ENCODE measurements at regions not wholly inside any gene's neighbourhood (a gene's known extent, or its start where the extent isn't known, plus 50 kb on each side); places are given as distances from the start of the nearest gene placed in this dataset.

DNA sequence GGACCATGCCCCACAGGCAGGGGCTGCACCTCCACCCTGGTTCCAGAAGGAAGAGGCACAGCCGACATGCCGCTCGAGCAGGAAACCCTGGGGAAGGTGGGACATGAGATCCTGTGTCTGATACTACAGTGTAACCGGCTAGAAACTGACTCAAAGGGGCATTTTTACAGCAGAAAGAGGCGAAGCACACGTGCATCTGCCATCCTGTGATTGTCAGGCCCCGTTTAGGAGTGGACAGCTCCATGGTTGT is 62.7 kb downstream of the SIK1 start:
- Mint-ChIP-seq H3K36me3 (no peaks in the 10 kb centered on the region), H3K9me3 (no peaks in the 10 kb centered on the region), H3K27me3 (peaks cover 0 to 2% (median 0%) of the 10 kb centered on the region in 5 donors), H3K27ac (peak overlapping the region in 8 of 10 donors; percentile 41 to 87 (median 74)), H3K4me1 (peaks cover 16 to 29% (median 23%) of the 10 kb centered on the region in 4 donors), H3K4me3 (no peak overlapping the region)
- POLR2A ChIA-PET, result no interaction called here
- DNase-seq (no peak), ATAC-seq (no peak)

DNA sequence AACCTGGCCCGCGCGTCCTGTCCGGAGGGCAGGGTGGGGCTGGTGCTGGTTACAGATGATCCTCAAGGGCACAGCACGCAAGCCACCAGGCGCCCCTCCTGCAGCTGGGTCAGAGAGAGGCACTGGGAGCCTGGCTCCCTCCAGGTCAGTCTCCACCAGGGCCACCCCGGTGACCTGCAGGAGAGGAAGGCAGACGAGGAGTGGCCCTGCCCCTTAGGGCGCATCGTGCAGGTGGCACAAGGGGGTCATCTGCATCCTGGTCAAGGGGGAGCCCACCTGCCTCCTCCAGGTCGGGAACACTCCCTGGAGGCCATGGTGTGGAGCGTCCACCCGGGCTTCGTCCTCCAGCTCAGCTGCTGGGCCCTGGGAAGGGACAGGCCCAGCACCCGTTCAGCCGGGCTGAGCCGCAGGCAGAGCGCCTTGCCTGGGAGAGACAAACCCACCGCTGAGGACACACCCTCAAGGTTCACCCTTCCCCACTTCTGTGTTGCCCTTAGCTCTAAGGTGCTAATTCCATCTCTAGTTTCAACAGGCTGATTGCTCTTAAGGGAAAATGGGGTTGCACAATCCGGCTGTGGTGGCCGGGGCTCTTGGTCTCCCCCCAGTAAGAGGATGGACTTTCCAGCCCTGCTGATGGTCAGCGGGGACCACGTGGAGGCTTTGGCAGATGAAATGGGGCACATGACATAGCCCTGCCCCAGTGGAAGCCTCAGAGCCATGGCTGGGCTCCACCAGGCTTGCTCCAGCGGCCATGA is 63.2 kb downstream of the SIK1 start:
- Mint-ChIP-seq H3K36me3 (no peaks in the 10 kb centered on the region), H3K4me1 (peaks cover 16 to 29% (median 23%) of the 10 kb centered on the region in 4 donors), H3K4me3 (peak overlapping the region in 1 of 10 donors; percentile 75), H3K9me3 (no peaks in the 10 kb centered on the region), H3K27ac (peak overlapping the region in 9 of 10 donors; percentile 83 to 99 (median 98)), H3K27me3 (peaks cover 0 to 2% (median 0%) of the 10 kb centered on the region in 5 donors)
- no peak for DNase-seq
- POLR2A ChIA-PET, result no interaction called here
- no peak for ATAC-seq

DNA sequence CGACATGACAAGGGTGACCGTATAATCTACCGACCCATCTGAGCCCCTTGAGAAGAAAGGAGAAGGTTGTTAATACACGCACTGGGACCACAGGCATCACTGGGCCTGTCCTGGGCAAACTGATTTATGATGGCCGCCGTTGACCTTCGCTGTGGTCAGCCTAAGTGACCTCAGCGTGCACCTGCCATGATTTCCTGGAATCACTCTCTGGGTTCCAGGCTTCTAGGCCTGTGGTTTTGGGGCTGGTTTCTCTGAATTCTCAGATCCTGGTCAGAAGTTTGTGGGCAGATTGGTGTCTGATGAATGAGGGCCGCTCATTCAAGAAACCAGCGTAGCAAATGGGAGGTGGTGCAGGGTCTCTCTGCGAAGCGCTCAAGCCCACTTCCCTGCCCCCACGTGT is 64.0 kb downstream of the SIK1 start:
- DNase-seq, result peak in 1 of 10 donors; percentile 16
- Mint-ChIP-seq H3K27ac (peak overlapping the region; percentile 89 to 99 (median 98)), H3K4me1 (peaks cover 16 to 29% (median 23%) of the 10 kb centered on the region in 4 donors), H3K4me3 (peak overlapping the region; percentile 72 to 88 (median 82)), H3K27me3 (peaks cover 0 to 2% (median 0%) of the 10 kb centered on the region in 5 donors), H3K36me3 (no peaks in the 10 kb centered on the region), H3K9me3 (no peaks in the 10 kb centered on the region)
- POLR2A ChIA-PET, result interaction anchor here (0.6 to 0.7 kb wide), 2 partner anchors 12 to 74 kb away, joined by 3 to 9 read pairs; no protein-coding TSS in a partner anchor
- ATAC-seq, result no peak

DNA sequence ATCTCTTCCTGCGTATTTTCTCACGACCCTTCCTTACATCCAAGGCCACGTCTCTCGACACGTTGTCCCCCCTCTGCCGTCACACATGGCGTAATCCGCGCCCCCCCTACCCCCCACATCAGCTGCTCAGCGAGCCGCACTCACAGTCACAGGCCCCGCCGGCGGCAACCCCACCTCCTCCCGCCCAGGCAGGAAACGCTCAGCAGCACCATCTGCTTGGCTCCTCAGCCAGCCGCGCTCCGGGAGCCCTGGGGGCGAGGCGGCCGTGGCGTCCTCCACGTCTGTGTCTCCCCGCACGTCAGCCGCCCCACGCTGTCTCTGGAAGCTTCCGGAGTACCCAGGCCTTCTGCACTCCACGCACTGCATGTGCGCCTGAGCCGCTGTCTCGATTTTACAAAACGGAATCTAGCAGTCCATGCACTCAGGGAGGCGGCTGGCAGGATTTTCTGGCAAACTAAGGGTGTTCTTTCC is 64.6 kb downstream of the SIK1 start:
- peaks cover 16 to 29% (median 23%) of the 10 kb centered on the region in 4 donors for H3K4me1 Mint-ChIP-seq
- H3K36me3 Mint-ChIP-seq, result no peaks in the 10 kb centered on the region
- no peaks in the 10 kb centered on the region for H3K9me3 Mint-ChIP-seq
- H3K27me3 Mint-ChIP-seq, result peaks cover 0 to 2% (median 0%) of the 10 kb centered on the region in 5 donors
- peak overlapping the region; percentile 72 to 88 (median 82) for H3K4me3 Mint-ChIP-seq
- peak; percentile 80 to 97 (median 95) for DNase-seq
- peak; percentile 89 to 93 for ATAC-seq
- H3K27ac Mint-ChIP-seq, result peak overlapping the region; percentile 89 to 99 (median 98)
- POLR2A ChIA-PET, result interaction anchor here (0.6 to 0.7 kb wide), 2 partner anchors 12 to 74 kb away, joined by 3 to 9 read pairs; no protein-coding TSS in a partner anchor

DNA sequence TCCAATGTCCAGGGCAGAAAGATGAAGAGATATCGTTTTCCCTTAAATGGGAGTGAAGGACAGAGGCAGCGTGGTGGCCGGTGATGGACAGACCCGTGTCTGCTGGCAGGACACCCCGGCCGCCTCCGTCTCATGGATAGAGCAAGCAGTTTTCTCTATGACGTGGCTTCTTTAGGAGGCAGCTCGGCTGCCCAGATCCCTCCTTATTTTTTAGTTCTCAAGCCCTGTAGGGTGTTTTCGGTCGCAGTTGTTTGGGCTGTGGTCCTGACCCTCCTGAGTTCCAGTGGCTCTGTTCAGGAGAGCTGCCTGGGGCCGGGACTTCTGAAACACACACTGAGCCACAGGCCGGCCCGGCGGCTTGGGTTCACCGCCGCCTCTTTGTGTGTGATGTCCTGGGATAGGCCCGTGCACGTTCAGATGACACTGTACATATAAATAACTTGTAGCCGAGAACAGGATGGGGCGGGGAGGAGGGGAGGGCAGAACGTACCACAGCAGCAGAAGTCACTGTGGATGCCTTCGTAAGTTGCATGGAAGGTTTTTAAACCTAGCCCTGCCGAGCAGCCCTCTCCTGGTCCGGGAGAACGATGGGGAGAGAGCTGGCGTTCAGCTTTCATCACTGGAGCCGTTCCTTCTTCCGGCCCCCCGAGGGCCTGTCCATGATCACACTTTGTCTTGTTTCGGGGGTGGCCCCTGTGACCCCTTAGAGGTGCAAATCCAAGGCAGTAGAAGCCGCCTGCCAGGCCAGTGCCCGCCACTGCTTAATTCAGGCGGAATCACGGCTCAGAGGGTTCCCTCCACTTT is 65.2 kb downstream of the SIK1 start:
- Mint-ChIP-seq H3K36me3 (no peaks in the 10 kb centered on the region), H3K27me3 (peaks cover 0 to 2% (median 0%) of the 10 kb centered on the region in 5 donors), H3K4me1 (peaks cover 16 to 29% (median 23%) of the 10 kb centered on the region in 4 donors), H3K4me3 (peak overlapping the region; percentile 72 to 88 (median 82)), H3K9me3 (no peaks in the 10 kb centered on the region), H3K27ac (peak overlapping the region; percentile 89 to 99 (median 98))
- DNase-seq (peak in 9 of 10 donors; percentile 19 to 88 (median 67)), ATAC-seq (peak; percentile 65 to 66)
- POLR2A ChIA-PET, result no interaction called here

DNA sequence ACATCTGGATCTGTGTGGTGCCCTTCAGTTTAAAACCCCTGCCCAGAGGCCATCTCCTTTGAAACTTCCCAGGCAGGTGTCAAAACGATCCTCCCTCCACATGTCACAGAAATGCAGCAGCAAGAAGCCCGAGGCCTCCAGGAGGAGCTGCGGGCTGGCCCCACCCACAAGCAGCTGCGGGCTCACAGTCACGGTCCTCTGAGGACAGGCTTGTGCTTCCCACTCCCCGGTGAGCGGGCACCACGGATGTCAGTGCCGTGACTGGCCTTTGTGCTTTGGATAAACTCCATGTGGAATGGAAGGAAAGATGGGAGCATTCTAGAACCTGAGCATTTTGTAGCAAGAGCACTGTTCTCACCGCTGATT is 65.8 kb downstream of the SIK1 start:
- no peaks in the 10 kb centered on the region for H3K36me3 Mint-ChIP-seq
- peak overlapping the region; percentile 72 to 88 (median 82) for H3K4me3 Mint-ChIP-seq
- peaks cover 16 to 31% (median 23%) of the 10 kb centered on the region in 4 donors for H3K4me1 Mint-ChIP-seq
- ATAC-seq (no peak), DNase-seq (peak in 5 of 10 donors; percentile 17 to 37 (median 27))
- no peaks in the 10 kb centered on the region for H3K9me3 Mint-ChIP-seq
- POLR2A ChIA-PET, result no interaction called here
- peaks cover 0 to 2% (median 0%) of the 10 kb centered on the region in 5 donors for H3K27me3 Mint-ChIP-seq
- H3K27ac Mint-ChIP-seq, result peak overlapping the region; percentile 89 to 99 (median 98)

DNA sequence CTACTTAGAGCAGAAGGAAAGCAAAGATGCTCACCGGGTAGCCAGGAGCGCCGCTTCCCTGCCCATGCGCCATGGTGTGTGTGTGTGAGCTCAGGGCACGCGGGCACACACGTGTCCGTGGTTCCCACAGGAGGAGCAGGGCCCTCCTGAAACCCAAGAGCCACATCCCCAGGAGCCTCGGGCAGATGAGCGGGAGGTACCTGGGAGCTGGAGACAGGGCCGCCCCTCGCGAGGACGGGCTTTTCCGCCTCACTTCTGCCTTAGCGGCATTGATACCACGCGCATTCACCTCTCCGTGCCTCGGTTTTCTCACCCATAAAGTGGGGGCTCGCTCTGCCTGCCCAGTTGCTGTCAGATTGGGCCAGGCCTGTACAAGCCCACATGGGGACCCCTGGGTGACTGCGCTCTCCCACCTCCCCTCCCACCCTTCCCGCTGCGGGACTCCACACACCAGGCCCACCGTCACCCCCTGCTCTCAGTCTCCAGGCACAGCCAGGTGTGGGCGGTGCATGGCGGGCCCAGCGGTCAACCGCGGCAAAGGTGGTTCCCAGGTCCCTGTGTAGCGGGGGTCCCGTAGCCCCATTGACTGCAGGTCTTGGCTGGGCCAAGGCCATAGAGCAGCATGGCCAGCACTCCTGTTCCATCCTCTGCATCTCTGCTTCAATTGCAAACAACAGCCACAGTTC is 66.3 kb downstream of the SIK1 start:
- DNase-seq (no peak), ATAC-seq (no peak)
- H3K4me3 Mint-ChIP-seq, result peak overlapping the region in 8 of 10 donors; percentile 72 to 88 (median 82)
- H3K36me3 Mint-ChIP-seq, result no peaks in the 10 kb centered on the region
- H3K27ac Mint-ChIP-seq, result peak overlapping the region in 9 of 10 donors; percentile 89 to 99 (median 99)
- peaks cover 16 to 31% (median 23%) of the 10 kb centered on the region in 4 donors for H3K4me1 Mint-ChIP-seq
- POLR2A ChIA-PET, result no interaction called here
- H3K9me3 Mint-ChIP-seq, result no peaks in the 10 kb centered on the region
- no peaks in the 10 kb centered on the region for H3K27me3 Mint-ChIP-seq

DNA sequence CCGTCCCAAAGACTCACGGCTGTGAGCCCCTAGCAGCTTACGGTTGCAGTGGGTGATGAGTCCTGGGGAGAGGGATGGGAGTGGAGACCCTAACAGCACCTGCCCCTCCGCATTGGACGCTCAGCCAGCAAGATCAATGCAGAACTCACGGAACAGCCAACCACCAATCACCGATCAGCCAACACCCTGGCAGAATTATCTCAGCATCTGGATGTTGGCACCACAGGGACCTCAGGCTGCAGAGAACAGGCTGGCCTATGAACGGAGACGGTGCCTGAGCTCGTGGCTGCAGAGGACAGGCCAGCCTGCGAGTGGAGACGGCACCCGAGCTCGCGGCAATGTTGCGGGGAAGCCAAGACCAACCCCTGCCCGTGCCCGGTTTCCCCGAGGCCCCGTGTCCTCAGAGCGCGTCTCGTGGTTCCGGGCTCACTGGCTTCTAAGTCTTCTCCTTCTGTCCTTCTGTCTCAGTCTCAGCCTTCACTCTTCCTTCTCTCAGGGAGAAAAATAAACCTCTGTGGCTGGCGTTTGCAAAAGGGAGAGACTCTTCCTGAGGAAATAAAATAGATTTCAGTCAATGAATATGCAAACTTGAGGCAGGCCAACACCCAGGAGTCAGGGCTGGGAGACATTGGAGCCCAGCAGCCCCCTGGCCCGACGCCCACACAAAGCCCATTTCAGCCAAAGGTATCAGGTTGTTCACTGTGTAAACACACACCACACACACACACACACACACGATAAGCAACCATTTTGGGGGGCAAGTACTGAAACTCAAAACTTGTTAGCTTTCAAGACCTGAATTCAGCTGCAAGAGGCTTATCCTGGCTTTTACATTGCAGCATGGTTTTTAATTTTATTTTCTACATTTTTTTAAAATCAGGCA is 67.8 kb downstream of the SIK1 start:
- peak overlapping the region in 7 of 10 donors; percentile 61 to 99 (median 69) for H3K27ac Mint-ChIP-seq
- H3K36me3 Mint-ChIP-seq, result no peaks in the 10 kb centered on the region
- peaks cover 16 to 32% (median 23%) of the 10 kb centered on the region in 4 donors for H3K4me1 Mint-ChIP-seq
- no peaks in the 10 kb centered on the region for H3K27me3 Mint-ChIP-seq
- no peak for DNase-seq
- no peak overlapping the region for H3K4me3 Mint-ChIP-seq
- no peak for ATAC-seq
- no peaks in the 10 kb centered on the region for H3K9me3 Mint-ChIP-seq
- POLR2A ChIA-PET, result no interaction called here

DNA sequence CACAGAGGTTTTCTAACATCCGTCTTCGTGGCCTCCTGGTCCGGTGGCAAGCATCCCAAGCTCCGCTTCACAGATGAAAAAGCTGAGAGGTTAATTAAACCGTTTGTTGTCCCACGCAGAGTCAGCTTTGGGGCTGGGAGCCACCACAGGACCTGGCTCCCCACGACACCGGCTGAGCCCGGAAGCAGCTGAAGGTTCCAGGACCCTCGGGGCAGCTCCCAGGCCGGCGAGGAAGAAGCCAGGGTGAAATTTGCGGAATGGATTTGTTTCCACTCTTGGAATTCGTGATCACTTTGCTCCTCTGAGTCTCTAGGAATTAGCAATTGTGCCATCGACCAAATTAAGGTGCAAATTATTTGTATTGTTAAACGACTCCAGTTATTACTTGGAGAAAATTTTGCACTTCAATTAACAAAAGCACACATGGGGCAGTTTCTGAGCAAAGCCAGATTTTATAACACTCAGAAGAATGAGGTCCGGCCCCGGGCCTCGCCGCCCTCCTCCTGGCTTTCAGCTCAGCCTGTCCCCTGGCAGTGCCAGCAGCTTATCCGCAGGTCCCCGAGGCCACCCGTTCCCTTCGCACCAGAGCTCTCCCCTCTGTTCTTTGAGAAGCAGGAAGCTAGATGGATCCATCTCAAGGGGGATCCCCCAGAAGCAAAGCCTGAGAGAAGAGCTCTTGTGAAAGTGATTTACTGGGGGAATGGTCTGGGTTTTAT is 69.1 kb downstream of the SIK1 start:
- Mint-ChIP-seq H3K27me3 (no peaks in the 10 kb centered on the region), H3K9me3 (no peaks in the 10 kb centered on the region), H3K36me3 (no peaks in the 10 kb centered on the region), H3K4me1 (peaks cover 17 to 29% (median 21%) of the 10 kb centered on the region in 4 donors), H3K27ac (peak overlapping the region in 7 of 10 donors; percentile 34 to 79 (median 61)), H3K4me3 (no peak overlapping the region)
- DNase-seq, result no peak
- ATAC-seq, result no peak
- POLR2A ChIA-PET, result no interaction called here

DNA sequence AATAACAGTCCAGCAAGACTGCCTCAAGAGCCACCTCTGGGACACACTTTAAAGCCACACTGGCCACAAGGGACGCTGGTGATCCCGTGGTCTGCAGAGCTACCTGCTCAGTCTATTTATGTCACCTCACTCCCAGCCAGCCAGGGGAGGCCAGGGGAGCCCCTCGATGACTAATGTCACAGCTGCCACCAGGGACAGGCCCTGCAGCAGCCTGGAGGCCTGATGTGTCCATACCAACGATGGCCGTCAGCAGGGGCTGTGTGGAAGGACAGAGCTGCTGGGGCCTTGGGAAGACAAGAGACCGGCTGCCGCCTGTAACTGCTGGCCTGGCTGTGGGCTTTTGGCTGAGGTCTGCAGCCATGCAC is 71.0 kb downstream of the SIK1 start:
- peak in 1 of 2 donors; percentile 20 for ATAC-seq
- POLR2A ChIA-PET, result no interaction called here
- Mint-ChIP-seq H3K36me3 (no peaks in the 10 kb centered on the region), H3K4me3 (no peak overlapping the region), H3K27me3 (no peaks in the 10 kb centered on the region), H3K9me3 (no peaks in the 10 kb centered on the region), H3K27ac (no peak overlapping the region), H3K4me1 (peaks cover 1 to 12% (median 4%) of the 10 kb centered on the region in 4 donors)
- DNase-seq, result no peak

DNA sequence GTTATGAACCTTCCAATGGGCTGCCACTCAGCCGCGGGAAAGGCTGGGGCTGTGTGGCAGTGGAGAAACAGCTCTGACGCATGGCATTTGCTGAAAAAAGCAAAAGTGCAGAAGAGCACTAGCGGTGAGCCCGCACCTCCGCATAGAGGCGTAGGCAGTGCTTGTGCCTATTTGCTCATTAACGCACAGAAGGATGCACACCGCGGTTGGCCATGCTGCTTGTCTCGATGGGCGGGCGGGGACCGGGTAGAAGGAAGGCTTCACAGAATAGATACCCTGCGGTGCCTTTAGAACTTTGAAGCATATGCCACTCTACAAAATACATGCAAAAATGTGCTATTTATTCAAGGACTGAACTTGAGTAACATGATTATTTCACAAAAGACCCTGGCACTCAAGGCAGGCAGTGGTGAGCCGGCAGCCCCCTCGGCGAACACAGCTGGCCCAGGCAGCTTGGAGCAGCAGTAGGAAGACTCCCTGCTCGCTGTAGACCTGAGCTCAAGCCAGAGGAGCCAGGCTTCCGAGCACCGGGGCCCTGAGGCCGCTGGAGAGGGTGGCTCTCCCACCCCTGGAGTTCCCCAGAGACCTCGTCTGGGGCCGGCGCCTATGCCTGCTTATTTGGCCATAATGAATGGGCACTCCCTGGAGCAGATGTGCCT is 71.5 kb downstream of the SIK1 start:
- Mint-ChIP-seq H3K4me1 (peaks cover 0 to 12% (median 3%) of the 10 kb centered on the region in 4 donors), H3K27ac (peak overlapping the region in 3 of 10 donors; percentile 27 to 49 (median 41)), H3K4me3 (no peak overlapping the region), H3K36me3 (no peaks in the 10 kb centered on the region), H3K9me3 (no peaks in the 10 kb centered on the region), H3K27me3 (no peaks in the 10 kb centered on the region)
- DNase-seq (no peak), ATAC-seq (no peak)
- POLR2A ChIA-PET, result no interaction called here

All from naive thymus-derived CD8-positive, alpha-beta T cell (primary cell).